Chondrocyte (in vitro differentiated cells): ENCODE measurements at regions not wholly inside any gene's neighbourhood (a gene's known extent, or its start where the extent isn't known, plus 50 kb on each side); places are given as distances from the start of the nearest gene placed in this dataset.
A peak's percentile ranks its signal among the peaks of the same experiment; 100 is the strongest.

Experiments used
- DNase-seq: peaks from one replicate; pipeline ENCODE4 v3.0.0; 2021; ENCODE audit warnings: mixed read lengths, low spot score
- H3K27ac Mint-ChIP-seq: one replicate; pipeline ENCODE4 v1.8.0; 2021; ENCODE audit warnings: mild to moderate bottlenecking, moderate library complexity, mixed read lengths; ENCODE audit not compliant: unreplicated experiment
- H3K27me3 Mint-ChIP-seq: 2 replicates; pipeline ENCODE4 v1.8.0; 2021; ENCODE audit warnings: low read depth, mixed read lengths
- H3K36me3 Mint-ChIP-seq: 2 replicates; pipeline ENCODE4 v1.8.0; 2021; ENCODE audit warnings: low read depth, mixed read lengths
- H3K4me1 Mint-ChIP-seq: 2 replicates; pipeline ENCODE4 v1.8.0; 2021; ENCODE audit warnings: low read depth, mild to moderate bottlenecking, mixed read lengths
- H3K4me3 Mint-ChIP-seq: one replicate; pipeline ENCODE4 v1.8.0; 2021; ENCODE audit warnings: mild to moderate bottlenecking, moderate library complexity, mixed read lengths; ENCODE audit not compliant: unreplicated experiment
- H3K9me3 Mint-ChIP-seq: 2 replicates; pipeline ENCODE4 v1.8.0; 2021; ENCODE audit warnings: low read depth, mixed read lengths
- CTCF ChIP-seq: fragments of 200-600 bp; sonication (generic); IDR thresholded peaks from 2 replicates; pipeline ENCODE4 v1.5.0; 2021; ENCODE audit warnings: antibody characterized with exemption, mild to moderate bottlenecking, moderate library complexity

- TF ChIP-seq CTCF: no peak
- Mint-ChIP-seq H3K4me3 (no peak overlapping the region), H3K4me1 (peaks cover 3% of the 10 kb centered on the region), H3K9me3 (peaks cover 7% of the 10 kb centered on the region), H3K27ac (no peak overlapping the region), H3K36me3 (no peaks in the 10 kb centered on the region), H3K27me3 (no peaks in the 10 kb centered on the region)
- no peak for DNase-seq
Observed at GRCh38 chr5:57611177-57611576, 128.6 kb upstream of the ACTBL2 start.

DNA sequence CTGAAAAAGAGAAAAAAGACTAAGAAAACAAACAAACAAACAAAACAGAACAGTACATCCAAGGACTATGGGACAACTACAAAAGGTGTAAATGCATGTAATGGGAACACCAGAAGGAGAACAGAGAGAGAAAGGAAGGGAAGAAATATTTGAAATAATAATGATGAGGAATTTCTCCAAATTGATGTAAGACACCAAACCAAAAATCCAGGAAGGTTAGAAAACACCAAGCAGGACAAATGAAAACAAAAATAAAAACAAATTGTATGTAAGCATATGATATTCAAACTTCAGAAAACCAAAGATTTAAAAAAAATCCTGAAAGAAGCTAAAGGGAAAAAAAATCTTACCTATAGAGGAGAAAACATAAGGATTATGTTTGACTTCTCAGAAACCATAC lies 125.9 kb upstream of the ACTBL2 start:
- Mint-ChIP-seq H3K4me1 (no peaks in the 10 kb centered on the region), H3K36me3 (no peaks in the 10 kb centered on the region), H3K4me3 (no peak overlapping the region), H3K27ac (peak overlapping the region; percentile 32), H3K9me3 (peaks cover 7% of the 10 kb centered on the region), H3K27me3 (no peaks in the 10 kb centered on the region)
- no peak for TF ChIP-seq CTCF
- DNase-seq: no peak

- Mint-ChIP-seq H3K27ac (no peak overlapping the region), H3K4me3 (no peak overlapping the region)
Observed at GRCh38 chr5:57601996-57602395, 119.4 kb upstream of the ACTBL2 start.

DNA sequence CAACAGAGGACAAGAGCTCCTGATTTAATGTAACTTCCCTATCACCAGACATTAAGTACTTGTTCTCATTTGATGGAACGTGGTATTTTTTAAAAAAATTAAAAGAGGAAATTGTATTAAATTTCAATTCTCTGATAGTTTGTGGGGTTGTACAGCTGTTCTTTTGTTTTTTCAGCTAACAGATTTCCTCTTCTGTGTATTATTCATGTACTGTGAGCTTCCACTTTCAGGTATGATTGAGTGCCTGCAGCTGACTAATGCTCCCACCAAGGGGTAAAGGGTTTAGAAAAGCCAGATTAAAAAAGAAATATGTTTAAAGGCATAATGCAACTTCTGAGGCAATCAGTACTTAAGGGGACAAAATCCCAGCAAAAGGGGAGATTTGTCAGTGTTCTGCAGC lies 117.7 kb upstream of the ACTBL2 start:
- H3K27me3 Mint-ChIP-seq: peaks cover 1% of the 10 kb centered on the region
- H3K4me1 Mint-ChIP-seq: no peaks in the 10 kb centered on the region
- H3K36me3 Mint-ChIP-seq: no peaks in the 10 kb centered on the region
- H3K4me3 Mint-ChIP-seq: no peak overlapping the region
- no peak overlapping the region for H3K27ac Mint-ChIP-seq
- no peak for DNase-seq
- TF ChIP-seq CTCF: no peak
- no peaks in the 10 kb centered on the region for H3K9me3 Mint-ChIP-seq

More at GRCh38 chr5:57601996-57602395, 119.4 kb upstream of the ACTBL2 start:
- Mint-ChIP-seq H3K9me3 (no peaks in the 10 kb centered on the region), H3K4me1 (no peaks in the 10 kb centered on the region), H3K27me3 (peaks cover 1% of the 10 kb centered on the region), H3K36me3 (no peaks in the 10 kb centered on the region)
- no peak for TF ChIP-seq CTCF
- no peak for DNase-seq

DNA sequence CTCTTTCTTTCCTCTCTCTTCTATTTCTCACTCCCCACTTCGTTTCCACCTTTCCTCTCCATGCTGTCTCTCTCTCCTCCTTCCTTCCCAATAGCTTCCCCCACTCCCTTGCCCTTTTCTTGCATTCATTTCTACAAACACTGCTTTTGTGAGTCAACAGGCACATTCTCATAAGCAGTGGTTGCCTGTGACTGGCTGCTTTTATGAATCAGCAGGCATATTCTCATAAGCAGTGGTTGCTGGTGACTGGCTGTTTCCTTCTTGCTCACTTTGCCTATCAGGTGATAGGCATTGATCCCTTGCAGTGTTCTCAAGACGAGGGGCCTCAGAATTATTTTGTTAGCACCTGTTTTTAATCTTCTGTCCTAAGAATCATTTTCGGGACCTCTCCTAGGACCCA lies 116.1 kb upstream of the ACTBL2 start:
- no peak for DNase-seq
- Mint-ChIP-seq H3K27ac (peak overlapping the region; percentile 27), H3K36me3 (no peaks in the 10 kb centered on the region), H3K4me1 (no peaks in the 10 kb centered on the region), H3K4me3 (no peak overlapping the region), H3K9me3 (no peaks in the 10 kb centered on the region), H3K27me3 (peaks cover 1% of the 10 kb centered on the region)
- no peak for TF ChIP-seq CTCF
